Gastrocnemius medialis (tissue), 4 donors: ENCODE measurements at regions not wholly inside any gene's neighbourhood (a gene's known extent, or its start where the extent isn't known, plus 50 kb on each side); places are given as distances from the start of the nearest gene placed in this dataset.

Experiments used
- ATAC-seq, 2 donors: fragments of 150-250 bp; one replicate each; pipeline ENCODE4 v1.9.1; 2016
- DNase-seq, 2 donors: peaks; one replicate each; pipeline ENCODE4 v3.0.0-alpha.2; 2019
- H3K27ac ChIP-seq, 4 donors: fragments of 200-600 bp; sonication (generic); 1 replicate in 1 of 4; 2 replicates in 3 of 4; pipeline ENCODE4 v1.5.1; 2016 to 2018; ENCODE audit warnings: mild to moderate bottlenecking in 2 of 4, moderate library complexity in 1 of 4
- H3K27me3 ChIP-seq, 3 donors: fragments of 200-600 bp; sonication (generic) in 2 of 3; 1 replicate in 1 of 3; 2 replicates in 2 of 3; pipeline versions ENCODE4 v1.5.1 to v1.6.0; 2016 to 2019; ENCODE audit warnings: mild to moderate bottlenecking in 1 of 3, moderate library complexity in 1 of 3
- H3K36me3 ChIP-seq, 2 donors: fragments of 200-600 bp; sonication (generic) in 1 of 2; one replicate each; pipeline ENCODE4 v1.5.1; 2017 to 2018
- H3K4me1 ChIP-seq, 2 donors: fragments of 200-600 bp; sonication (generic) in 1 of 2; one replicate each; pipeline ENCODE4 v1.5.1; 2016 to 2017; ENCODE audit warnings: mild to moderate bottlenecking in 2 of 2
- H3K4me3 ChIP-seq, 4 donors: fragments of 200-600 bp; sonication (generic) in 3 of 4; 1 replicate in 1 of 4; 2 replicates in 3 of 4; pipeline ENCODE4 v1.5.1; 2016 to 2019; ENCODE audit warnings: mild to moderate bottlenecking in 2 of 4
- H3K9me3 ChIP-seq, 3 donors: fragments of 200-600 bp; sonication (generic) in 2 of 3; 1 replicate in 1 of 3; 2 replicates in 2 of 3; pipeline ENCODE4 v1.5.1; 2016 to 2019
- CTCF ChIP-seq, 5 experiments: fragments of 450-650 bp in 3 of 5; fragments of 200-600 bp in 2 of 5; sonication (generic) in 2 of 5; IDR thresholded peaks in 4 of 5; conservative IDR thresholded peaks in 1 of 5; 1 replicate in 4 of 5; 2 replicates in 1 of 5; pipeline ENCODE4 v1.5.1; 2016 to 2019; ENCODE audit warnings: antibody characterized with exemption in 5 of 5, mild to moderate bottlenecking in 3 of 5, moderate library complexity in 3 of 5
- POLR2A ChIP-seq, 2 donors: fragments of 450-650 bp; IDR thresholded peaks; one replicate each; pipeline ENCODE4 v1.6.1; 2017; ENCODE audit warnings: antibody characterized with exemption in 2 of 2, mild to moderate bottlenecking in 2 of 2, moderate library complexity in 2 of 2
- in situ Hi-C, 4 donors: fragments of 200-750 bp; cut with MboI; loops; one replicate each; pipeline versions ENCODE4 v1.15.0 to v1.8.0; 2017; ENCODE audit warnings: low sequenced_read_pairs in 4 of 4
- intact Hi-C: fragments of 100-400 bp; cut with DNase I; formaldehyde crosslinking; loops from one replicate; pipeline ENCODE4 v1.15.1; 2023; ENCODE audit warnings: low total_unique reads

GRCh38 chr2:144261966-144262365 is 258.0 kb downstream of the ZEB2 start:
- no peaks in the 10 kb centered on the region for H3K27me3 ChIP-seq
- peaks cover 0 to 7% (median 0%) of the 10 kb centered on the region in 3 donors for H3K9me3 ChIP-seq
- H3K27ac ChIP-seq: no peak overlapping the region
- no peak overlapping the region for H3K4me3 ChIP-seq
- H3K4me1 ChIP-seq: no peaks in the 10 kb centered on the region
- TF ChIP-seq POLR2A (IDR thresholded peaks at IDR 0.05) (no peak), CTCF (IDR thresholded peaks at IDR 0.05 in 4 of 5, conservative IDR thresholded peaks at IDR 0.05 in 1 of 5) (no peak)
- ATAC-seq (no peak), DNase-seq (no peak)
- H3K36me3 ChIP-seq: no peaks in the 10 kb centered on the region
- in situ Hi-C loops (no loop called here), intact Hi-C loops (no loop called here)

- ATAC-seq: no peak
- no peak overlapping the region for H3K4me3 ChIP-seq
These were observed 258.6 kb downstream of the ZEB2 start for GRCh38 chr2:144261336-144261735.

GRCh38 chr2:144259332-144259731 is 260.6 kb downstream of the ZEB2 start:
- Histone ChIP-seq H3K4me1 (no peaks in the 10 kb centered on the region), H3K27ac (no peak overlapping the region), H3K27me3 (no peaks in the 10 kb centered on the region), H3K4me3 (no peak overlapping the region), H3K9me3 (peaks cover 0 to 7% (median 0%) of the 10 kb centered on the region in 3 donors), H3K36me3 (no peaks in the 10 kb centered on the region)
- in situ Hi-C loops (no loop called here), intact Hi-C loops (no loop called here)
- no peak for TF ChIP-seq CTCF (IDR thresholded peaks at IDR 0.05 in 4 of 5, conservative IDR thresholded peaks at IDR 0.05 in 1 of 5)
- no peak for TF ChIP-seq POLR2A (IDR thresholded peaks at IDR 0.05)
- no peak for DNase-seq
- no peak for ATAC-seq

More at GRCh38 chr2:144261336-144261735, 258.6 kb downstream of the ZEB2 start:
- Histone ChIP-seq H3K27ac (no peak overlapping the region), H3K9me3 (peaks cover 0 to 7% (median 0%) of the 10 kb centered on the region in 3 donors), H3K4me1 (no peaks in the 10 kb centered on the region), H3K36me3 (no peaks in the 10 kb centered on the region), H3K27me3 (no peaks in the 10 kb centered on the region)
- DNase-seq: no peak
- in situ Hi-C loops (no loop called here), intact Hi-C loops (no loop called here)
- TF ChIP-seq POLR2A (IDR thresholded peaks at IDR 0.05) (no peak), CTCF (IDR thresholded peaks at IDR 0.05 in 4 of 5, conservative IDR thresholded peaks at IDR 0.05 in 1 of 5) (no peak)

- no peak for ATAC-seq
- Histone ChIP-seq H3K9me3 (peaks cover 0 to 12% (median 0%) of the 10 kb centered on the region in 3 donors), H3K4me1 (no peaks in the 10 kb centered on the region), H3K27me3 (no peaks in the 10 kb centered on the region), H3K4me3 (no peak overlapping the region), H3K36me3 (no peaks in the 10 kb centered on the region), H3K27ac (no peak overlapping the region)
- in situ Hi-C loops (no loop called here), intact Hi-C loops (no loop called here)
- no peak for DNase-seq
- TF ChIP-seq POLR2A (IDR thresholded peaks at IDR 0.05) (no peak), CTCF (IDR thresholded peaks at IDR 0.05 in 4 of 5, conservative IDR thresholded peaks at IDR 0.05 in 1 of 5) (no peak)
These were observed 261.8 kb downstream of the ZEB2 start for GRCh38 chr2:144258154-144258553.
